ENCODE measurements at regions not wholly inside any gene's neighbourhood (a gene's known extent, or its start where the extent isn't known, plus 50 kb on each side); places are given as distances from the start of the nearest gene placed in this dataset.

DNA sequence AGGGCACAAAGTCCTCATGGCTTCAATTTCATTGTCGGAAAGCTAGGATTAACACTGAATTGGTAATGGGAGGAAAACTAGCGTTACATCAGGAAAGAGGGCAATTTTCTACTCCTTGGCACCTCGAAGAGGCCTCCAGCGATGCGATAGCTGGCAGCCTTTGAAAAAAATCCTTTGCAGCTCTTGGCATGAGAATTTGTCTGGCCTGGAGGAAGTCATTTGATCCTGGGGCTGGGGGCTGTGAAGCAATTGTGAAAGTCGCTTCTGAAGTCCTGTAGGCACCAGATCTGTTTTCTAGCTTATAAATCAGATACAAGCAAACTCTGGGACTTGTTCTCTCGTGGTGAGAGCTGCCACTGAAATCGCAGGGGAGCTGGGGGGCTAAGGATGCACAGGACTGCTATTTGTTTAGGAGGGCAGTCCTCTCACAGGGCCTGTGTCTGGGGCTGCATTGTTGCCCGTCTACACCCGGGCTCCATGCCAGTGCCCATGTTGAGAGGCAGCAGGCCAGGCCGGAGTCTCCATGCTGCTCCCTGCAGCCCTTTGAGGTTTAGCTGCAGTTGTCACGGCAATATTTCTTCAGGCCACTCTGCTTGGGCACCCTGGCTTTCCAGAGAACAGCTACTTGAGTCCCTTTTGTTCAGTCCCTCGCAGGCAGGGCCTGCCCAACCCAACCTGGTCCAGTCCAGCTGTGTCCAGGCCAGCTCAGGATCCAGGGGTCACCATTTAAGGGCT lies 206.8 kb upstream of the LYZL1 start:
- no peak overlapping the region for H3K4me3 ChIP-seq (ENCODE audit: low read depth, low read length)
- in situ Hi-C loops (cut with HindIII; ENCODE audit: low sequenced_read_pairs), result no loop called here
- TF ChIP-seq, protein P1, sequence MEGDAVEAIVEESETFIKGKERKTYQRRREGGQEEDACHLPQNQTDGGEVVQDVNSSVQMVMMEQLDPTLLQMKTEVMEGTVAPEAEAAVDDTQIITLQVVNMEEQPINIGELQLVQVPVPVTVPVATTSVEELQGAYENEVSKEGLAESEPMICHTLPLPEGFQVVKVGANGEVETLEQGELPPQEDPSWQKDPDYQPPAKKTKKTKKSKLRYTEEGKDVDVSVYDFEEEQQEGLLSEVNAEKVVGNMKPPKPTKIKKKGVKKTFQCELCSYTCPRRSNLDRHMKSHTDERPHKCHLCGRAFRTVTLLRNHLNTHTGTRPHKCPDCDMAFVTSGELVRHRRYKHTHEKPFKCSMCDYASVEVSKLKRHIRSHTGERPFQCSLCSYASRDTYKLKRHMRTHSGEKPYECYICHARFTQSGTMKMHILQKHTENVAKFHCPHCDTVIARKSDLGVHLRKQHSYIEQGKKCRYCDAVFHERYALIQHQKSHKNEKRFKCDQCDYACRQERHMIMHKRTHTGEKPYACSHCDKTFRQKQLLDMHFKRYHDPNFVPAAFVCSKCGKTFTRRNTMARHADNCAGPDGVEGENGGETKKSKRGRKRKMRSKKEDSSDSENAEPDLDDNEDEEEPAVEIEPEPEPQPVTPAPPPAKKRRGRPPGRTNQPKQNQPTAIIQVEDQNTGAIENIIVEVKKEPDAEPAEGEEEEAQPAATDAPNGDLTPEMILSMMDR (IDR thresholded peaks at IDR 0.05; ENCODE audit: low read depth, low read length), result no peak
- DNase-seq (ENCODE audit: low read depth, low spot score), result no peak

DNA sequence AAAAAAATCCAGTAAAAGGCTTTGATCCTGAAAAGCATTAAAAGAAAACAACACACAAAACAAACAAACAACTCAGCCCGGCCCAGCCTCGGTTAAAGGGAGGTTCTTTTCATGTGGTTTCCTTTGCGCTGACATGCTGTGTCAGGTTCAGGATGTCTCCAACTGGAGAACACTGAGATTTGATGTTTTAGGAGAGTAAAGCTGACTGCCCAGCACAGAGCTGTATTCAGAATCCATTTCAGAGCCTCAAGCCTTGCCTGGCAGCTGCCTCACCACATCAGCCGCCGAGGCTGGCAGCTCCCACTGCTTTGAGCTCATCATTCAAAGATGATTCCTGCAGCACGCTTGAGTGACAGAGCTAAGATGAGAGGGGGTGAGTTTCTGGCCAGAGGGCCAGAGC lies 205.8 kb upstream of the LYZL1 start:
- no peak overlapping the region for H3K4me3 ChIP-seq (ENCODE audit: low read depth, low read length)
- TF ChIP-seq, protein P1 (IDR thresholded peaks at IDR 0.05; ENCODE audit: low read depth, low read length), result no peak
- in situ Hi-C loops (cut with HindIII; ENCODE audit: low sequenced_read_pairs), result no loop called here
- DNase-seq (ENCODE audit: low read depth, low spot score), result peak; percentile 61

DNA sequence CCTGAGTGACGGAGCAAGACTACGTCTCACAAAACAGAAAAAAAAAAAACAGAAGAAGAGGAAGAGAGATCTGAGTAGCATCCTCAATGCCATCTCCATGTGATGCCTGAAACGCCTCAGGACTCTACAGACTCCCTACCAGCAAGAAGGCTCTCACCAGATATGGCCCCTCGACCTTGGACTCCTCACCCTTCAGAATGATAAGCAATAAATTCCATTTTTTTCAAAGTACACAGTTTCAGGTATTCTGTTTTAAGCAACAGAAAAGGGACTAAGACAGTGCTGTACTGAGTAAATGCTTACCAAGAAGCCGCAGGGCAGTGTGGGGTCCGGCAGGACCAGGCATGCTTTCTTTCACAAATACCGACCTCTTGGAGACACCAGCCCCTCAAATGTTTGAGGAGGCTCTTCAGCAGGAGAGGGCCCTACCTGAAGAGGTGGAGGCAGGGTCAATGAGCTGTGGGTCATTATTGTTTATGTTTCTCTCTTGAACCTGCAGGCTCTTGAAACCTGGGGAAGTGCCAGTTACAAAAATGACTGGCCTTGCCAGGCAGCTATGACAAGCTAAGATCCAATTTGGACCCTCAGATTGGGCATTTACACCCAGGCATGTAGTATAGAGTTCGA lies 204.1 kb upstream of the LYZL1 start:
- TF ChIP-seq, protein P1 (IDR thresholded peaks at IDR 0.05; ENCODE audit: low read depth, low read length), result no peak
- in situ Hi-C loops (cut with HindIII; ENCODE audit: low sequenced_read_pairs), result no loop called here
- no peak for DNase-seq (ENCODE audit: low read depth, low spot score)
- no peak overlapping the region for H3K4me3 ChIP-seq (ENCODE audit: low read depth, low read length)

DNA sequence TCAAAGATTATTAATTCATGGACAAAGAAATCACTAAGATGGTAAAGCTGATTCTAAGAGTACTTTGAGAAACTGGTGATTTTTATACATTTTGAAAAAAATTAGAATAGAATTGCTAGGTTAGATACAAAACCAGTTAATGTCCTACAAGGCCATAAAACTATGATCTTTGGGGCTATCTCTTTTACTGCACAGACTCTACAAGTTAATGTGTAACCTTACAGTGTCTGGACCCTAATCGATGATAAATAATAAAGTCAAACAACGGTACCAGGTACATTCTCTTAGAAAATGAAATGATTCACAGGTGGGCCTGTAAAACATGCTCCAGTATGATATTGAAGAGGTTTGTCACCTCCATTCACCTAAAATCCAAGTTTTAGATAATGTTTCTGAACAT lies 199.8 kb upstream of the LYZL1 start:
- H3K4me3 ChIP-seq (ENCODE audit: low read depth, low read length), result no peak overlapping the region
- TF ChIP-seq, protein P1 (IDR thresholded peaks at IDR 0.05; ENCODE audit: low read depth, low read length), result no peak
- in situ Hi-C loops (cut with HindIII; ENCODE audit: low sequenced_read_pairs), result no loop called here
- DNase-seq (ENCODE audit: low read depth, low spot score), result no peak

DNA sequence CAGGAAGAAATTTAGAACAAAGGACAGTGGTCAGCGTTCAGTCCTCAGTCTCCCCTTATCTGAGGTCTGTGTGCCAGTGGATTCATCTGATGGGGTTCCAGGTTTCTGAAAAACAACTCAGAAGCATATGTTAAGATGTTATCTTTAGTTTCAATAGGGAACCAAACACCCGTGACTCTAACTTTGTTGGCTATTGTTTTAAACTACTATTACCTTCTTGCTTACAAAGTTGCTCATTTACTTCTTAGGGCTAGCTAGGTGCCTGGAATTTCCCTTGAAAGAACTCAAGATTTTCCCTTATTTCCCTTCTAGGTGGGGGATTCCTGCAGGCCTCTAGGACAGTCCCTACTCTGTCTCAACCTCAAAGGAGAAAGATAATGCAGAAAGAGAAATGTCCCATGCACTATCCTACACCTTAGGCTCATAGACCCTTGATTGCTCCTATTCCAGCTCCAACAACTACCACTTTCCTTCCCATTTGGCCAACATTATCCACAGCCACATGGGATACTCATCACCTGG lies 192.5 kb upstream of the LYZL1 start:
- no peak for DNase-seq (ENCODE audit: low read depth, low spot score)
- in situ Hi-C loops (cut with HindIII; ENCODE audit: low sequenced_read_pairs), result no loop called here
- TF ChIP-seq, protein P1 (IDR thresholded peaks at IDR 0.05; ENCODE audit: low read depth, low read length), result no peak
- no peak overlapping the region for H3K4me3 ChIP-seq (ENCODE audit: low read depth, low read length)

DNA sequence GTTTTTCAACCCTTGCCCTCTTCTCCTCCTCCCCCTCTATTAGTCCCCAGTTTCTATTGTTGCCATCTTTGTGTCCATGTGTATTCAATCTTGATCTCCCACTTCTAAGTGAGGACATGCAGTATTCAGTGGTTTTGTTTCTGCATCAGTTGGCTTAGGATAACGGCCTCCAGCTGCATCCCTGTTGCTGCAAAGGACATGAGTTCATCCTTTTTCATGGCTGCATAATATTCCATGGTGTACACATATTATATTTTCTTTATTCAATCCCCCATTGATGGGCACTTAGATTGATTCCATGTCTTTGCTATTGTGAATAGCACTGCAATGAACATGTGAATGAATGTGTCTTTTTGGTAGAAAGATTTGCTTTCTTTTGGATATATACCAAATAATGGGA lies 190.4 kb upstream of the LYZL1 start:
- no peak for DNase-seq (ENCODE audit: low read depth, low spot score)
- no peak overlapping the region for H3K4me3 ChIP-seq (ENCODE audit: low read depth, low read length)
- in situ Hi-C loops (cut with HindIII; ENCODE audit: low sequenced_read_pairs), result no loop called here
- TF ChIP-seq, protein P1 (IDR thresholded peaks at IDR 0.05; ENCODE audit: low read depth, low read length), result no peak
